ENCODE measurements at regions not wholly inside any gene's neighbourhood (a gene's known extent, or its start where the extent isn't known, plus 50 kb on each side); places are given as distances from the start of the nearest gene placed in this dataset.

GRCh38 chrX:39709364-39709763 lies 388.4 kb downstream of the BCOR start:
- DNase-seq (ENCODE audit: low read depth, low spot score) = no peak
- POLR2A ChIA-PET = no interaction called here
- CTCF ChIA-PET = no interaction called here
- H3K4me3 ChIP-seq (ENCODE audit: low read depth, low read length) = no peak overlapping the region
- TF ChIP-seq, protein P1, sequence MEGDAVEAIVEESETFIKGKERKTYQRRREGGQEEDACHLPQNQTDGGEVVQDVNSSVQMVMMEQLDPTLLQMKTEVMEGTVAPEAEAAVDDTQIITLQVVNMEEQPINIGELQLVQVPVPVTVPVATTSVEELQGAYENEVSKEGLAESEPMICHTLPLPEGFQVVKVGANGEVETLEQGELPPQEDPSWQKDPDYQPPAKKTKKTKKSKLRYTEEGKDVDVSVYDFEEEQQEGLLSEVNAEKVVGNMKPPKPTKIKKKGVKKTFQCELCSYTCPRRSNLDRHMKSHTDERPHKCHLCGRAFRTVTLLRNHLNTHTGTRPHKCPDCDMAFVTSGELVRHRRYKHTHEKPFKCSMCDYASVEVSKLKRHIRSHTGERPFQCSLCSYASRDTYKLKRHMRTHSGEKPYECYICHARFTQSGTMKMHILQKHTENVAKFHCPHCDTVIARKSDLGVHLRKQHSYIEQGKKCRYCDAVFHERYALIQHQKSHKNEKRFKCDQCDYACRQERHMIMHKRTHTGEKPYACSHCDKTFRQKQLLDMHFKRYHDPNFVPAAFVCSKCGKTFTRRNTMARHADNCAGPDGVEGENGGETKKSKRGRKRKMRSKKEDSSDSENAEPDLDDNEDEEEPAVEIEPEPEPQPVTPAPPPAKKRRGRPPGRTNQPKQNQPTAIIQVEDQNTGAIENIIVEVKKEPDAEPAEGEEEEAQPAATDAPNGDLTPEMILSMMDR (IDR thresholded peaks at IDR 0.05; ENCODE audit: insufficient read depth, low read length, missing control alignments) = no peak

DNA sequence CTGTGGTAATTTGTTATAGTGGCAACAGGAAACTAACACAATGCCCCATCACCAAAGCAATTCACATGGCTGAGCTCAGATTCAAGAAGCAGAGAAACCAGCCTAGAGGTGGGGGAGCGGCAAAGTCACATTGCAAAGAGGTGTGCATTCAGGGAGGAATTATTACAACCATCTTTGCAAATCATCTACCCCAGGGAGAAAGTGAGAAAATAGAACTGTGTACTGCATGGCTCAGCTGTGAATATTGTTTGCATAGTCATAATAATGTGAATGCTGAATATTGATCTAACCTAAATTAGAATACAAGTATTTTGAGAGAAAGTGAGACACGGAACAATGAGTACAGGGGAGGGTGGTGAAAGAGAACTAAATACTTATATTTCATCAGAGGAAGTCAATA lies 387.9 kb downstream of the BCOR start:
- DNase-seq (ENCODE audit: low read depth, low spot score) = no peak
- no peak overlapping the region for H3K4me3 ChIP-seq (ENCODE audit: low read depth, low read length)
- POLR2A ChIA-PET = no interaction called here
- CTCF ChIA-PET = no interaction called here
- TF ChIP-seq, protein P1 (IDR thresholded peaks at IDR 0.05; ENCODE audit: insufficient read depth, low read length, missing control alignments) = no peak

DNA sequence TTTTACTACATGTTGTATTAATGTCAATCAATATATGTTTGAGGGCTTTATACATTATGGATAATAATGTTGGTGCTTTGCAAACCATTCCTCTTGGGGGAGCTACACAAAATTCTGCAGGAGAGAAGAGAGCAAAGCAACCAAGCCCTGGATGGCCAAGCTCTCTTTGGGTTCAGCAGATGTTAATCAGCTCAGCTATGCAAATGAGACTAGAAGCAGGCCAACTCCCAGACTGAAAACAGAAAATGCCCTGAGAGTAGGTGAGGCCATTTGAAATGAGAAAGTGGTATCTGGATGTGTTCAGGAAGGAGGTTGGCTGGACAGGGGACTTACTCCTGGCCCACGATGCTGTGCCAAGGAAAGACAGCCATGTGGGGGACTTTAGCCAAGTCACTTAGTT lies 387.0 kb downstream of the BCOR start:
- DNase-seq (ENCODE audit: low read depth, low spot score) = no peak
- TF ChIP-seq, protein P1 (IDR thresholded peaks at IDR 0.05; ENCODE audit: insufficient read depth, low read length, missing control alignments) = no peak
- H3K4me3 ChIP-seq (ENCODE audit: low read depth, low read length) = no peak overlapping the region
- POLR2A ChIA-PET = no interaction called here
- CTCF ChIA-PET = no interaction called here

DNA sequence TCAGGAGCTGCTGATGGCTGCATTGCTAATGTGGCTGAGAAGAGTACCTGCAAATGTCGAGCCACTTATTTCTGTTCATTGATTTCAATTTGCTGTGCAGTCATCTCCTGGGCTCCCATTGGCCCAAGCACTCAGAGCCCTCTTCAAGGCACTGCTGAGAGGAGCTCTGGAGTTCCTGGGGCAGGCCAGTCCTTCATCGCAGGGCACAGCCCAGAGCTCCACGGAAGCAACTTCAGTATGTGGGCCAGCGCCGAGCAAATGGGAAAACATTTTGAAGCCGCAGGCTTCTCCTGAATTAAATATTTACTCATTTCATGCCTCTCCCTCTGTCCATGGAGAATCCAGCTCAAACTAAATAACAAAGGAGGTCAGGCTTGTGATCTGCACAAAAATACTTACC lies 383.3 kb downstream of the BCOR start:
- ChIA-PET POLR2A (no interaction called here), CTCF (no interaction called here)
- TF ChIP-seq, protein P1 (IDR thresholded peaks at IDR 0.05; ENCODE audit: insufficient read depth, low read length, missing control alignments) = no peak
- DNase-seq (ENCODE audit: low read depth, low spot score) = no peak
- no peak overlapping the region for H3K4me3 ChIP-seq (ENCODE audit: low read depth, low read length)

GRCh38 chrX:39716401-39716800 lies 381.4 kb downstream of the BCOR start:
- CTCF ChIA-PET = no interaction called here
- TF ChIP-seq, protein P1 (IDR thresholded peaks at IDR 0.05; ENCODE audit: insufficient read depth, low read length, missing control alignments) = no peak
- no peak overlapping the region for H3K4me3 ChIP-seq (ENCODE audit: low read depth, low read length)
- POLR2A ChIA-PET = no interaction called here
- DNase-seq (ENCODE audit: low read depth, low spot score) = no peak

DNA sequence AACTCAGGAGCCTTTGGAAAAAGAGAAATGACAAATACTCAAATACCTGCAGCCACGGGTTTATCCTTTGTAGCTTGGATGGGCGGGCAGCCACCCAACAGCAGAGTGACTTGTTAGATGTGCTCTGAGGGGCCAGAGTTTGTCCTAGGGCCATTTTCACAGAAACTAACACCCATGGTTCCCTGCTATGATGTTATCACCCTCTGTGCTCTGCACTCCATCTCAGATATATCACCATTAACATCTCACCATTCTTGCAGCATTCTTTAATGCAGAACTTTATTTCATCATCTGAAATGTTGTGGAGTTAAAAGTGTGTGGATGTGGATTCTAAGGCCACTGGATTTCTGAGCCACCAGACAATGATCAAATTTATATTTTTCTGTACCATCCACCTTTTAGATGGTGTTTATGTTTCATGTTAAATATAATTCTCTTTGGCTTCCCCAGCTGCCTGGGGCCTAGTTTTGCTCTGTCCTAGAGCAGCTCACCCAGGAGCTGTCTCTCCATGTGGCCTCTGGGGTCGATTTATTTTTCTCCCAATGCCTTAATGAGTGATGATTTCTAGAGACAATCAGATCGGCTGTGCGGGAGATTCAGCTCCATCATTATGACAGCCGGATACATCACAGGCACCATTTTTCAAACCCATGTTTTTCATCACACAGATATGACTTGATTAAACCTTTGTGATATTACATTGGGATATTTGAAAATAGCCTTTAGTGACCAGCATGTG lies 380.8 kb downstream of the BCOR start:
- H3K4me3 ChIP-seq (ENCODE audit: low read depth, low read length) = no peak overlapping the region
- TF ChIP-seq, protein P1 (IDR thresholded peaks at IDR 0.05; ENCODE audit: insufficient read depth, low read length, missing control alignments) = no peak
- no peak for DNase-seq (ENCODE audit: low read depth, low spot score)
- ChIA-PET CTCF (no interaction called here), POLR2A (no interaction called here)
